ENCODE measurements at regions not wholly inside any gene's neighbourhood (a gene's known extent, or its start where the extent isn't known, plus 50 kb on each side); places are given as distances from the start of the nearest gene placed in this dataset.

GRCh38 chr13:109416001-109416400 lies 370.4 kb downstream of the IRS2 start:
- no peak overlapping the region for H3K4me3 ChIP-seq (ENCODE audit: low read depth, low read length)
- TF ChIP-seq CTCF (IDR thresholded peaks at IDR 0.05; ENCODE audit: insufficient read depth, low read depth, low read length, missing control alignments) = no peak
- DNase-seq (ENCODE audit: low read depth) = no peak

- no peak overlapping the region for H3K4me3 ChIP-seq (ENCODE audit: low read depth, low read length)
- TF ChIP-seq CTCF (IDR thresholded peaks at IDR 0.05; ENCODE audit: insufficient read depth, low read depth, low read length, missing control alignments) = no peak
- DNase-seq (ENCODE audit: low read depth) = no peak
Observed at GRCh38 chr13:109415057-109415456, 371.3 kb downstream of the IRS2 start.

GRCh38 chr13:109412283-109412901 lies 374.0 kb downstream of the IRS2 start:
- H3K4me3 ChIP-seq (ENCODE audit: low read depth, low read length) = no peak overlapping the region
- TF ChIP-seq CTCF (IDR thresholded peaks at IDR 0.05; ENCODE audit: insufficient read depth, low read depth, low read length, missing control alignments) = no peak
- DNase-seq (ENCODE audit: low read depth) = no peak

- no peak for TF ChIP-seq CTCF (IDR thresholded peaks at IDR 0.05; ENCODE audit: insufficient read depth, low read depth, low read length, missing control alignments)
- no peak for DNase-seq (ENCODE audit: low read depth)
- H3K4me3 ChIP-seq (ENCODE audit: low read depth, low read length) = no peak overlapping the region
Observed at GRCh38 chr13:109410868-109411267, 375.5 kb downstream of the IRS2 start.

- DNase-seq (ENCODE audit: low read depth) = no peak
- H3K4me3 ChIP-seq (ENCODE audit: low read depth, low read length) = no peak overlapping the region
- no peak for TF ChIP-seq CTCF (IDR thresholded peaks at IDR 0.05; ENCODE audit: insufficient read depth, low read depth, low read length, missing control alignments)
Observed at GRCh38 chr13:109408591-109409382, 377.6 kb downstream of the IRS2 start.

GRCh38 chr13:109406376-109406992 lies 379.9 kb downstream of the IRS2 start:
- H3K4me3 ChIP-seq (ENCODE audit: low read depth, low read length) = no peak overlapping the region
- no peak for TF ChIP-seq CTCF (IDR thresholded peaks at IDR 0.05; ENCODE audit: insufficient read depth, low read depth, low read length, missing control alignments)
- no peak for DNase-seq (ENCODE audit: low read depth)

All from GM12865 (cell line).